HepG2 (cell line): ENCODE measurements at regions not wholly inside any gene's neighbourhood (a gene's known extent, or its start where the extent isn't known, plus 50 kb on each side); places are given as distances from the start of the nearest gene placed in this dataset.

Source experiments
- HOXD1 ChIP-seq: sonication (generic); formaldehyde crosslinking; IDR thresholded peaks from 2 replicates; pipeline ENCODE4 v1.5.0; 2020; ENCODE audit warnings: missing genetic modification reagents
- TF ChIP-seq, protein P1 (sequence below): sonication (generic); formaldehyde crosslinking; IDR thresholded peaks from 2 replicates; pipeline ENCODE4 v1.4.0; 2020; ENCODE audit warnings: missing genetic modification reagents

DNA sequence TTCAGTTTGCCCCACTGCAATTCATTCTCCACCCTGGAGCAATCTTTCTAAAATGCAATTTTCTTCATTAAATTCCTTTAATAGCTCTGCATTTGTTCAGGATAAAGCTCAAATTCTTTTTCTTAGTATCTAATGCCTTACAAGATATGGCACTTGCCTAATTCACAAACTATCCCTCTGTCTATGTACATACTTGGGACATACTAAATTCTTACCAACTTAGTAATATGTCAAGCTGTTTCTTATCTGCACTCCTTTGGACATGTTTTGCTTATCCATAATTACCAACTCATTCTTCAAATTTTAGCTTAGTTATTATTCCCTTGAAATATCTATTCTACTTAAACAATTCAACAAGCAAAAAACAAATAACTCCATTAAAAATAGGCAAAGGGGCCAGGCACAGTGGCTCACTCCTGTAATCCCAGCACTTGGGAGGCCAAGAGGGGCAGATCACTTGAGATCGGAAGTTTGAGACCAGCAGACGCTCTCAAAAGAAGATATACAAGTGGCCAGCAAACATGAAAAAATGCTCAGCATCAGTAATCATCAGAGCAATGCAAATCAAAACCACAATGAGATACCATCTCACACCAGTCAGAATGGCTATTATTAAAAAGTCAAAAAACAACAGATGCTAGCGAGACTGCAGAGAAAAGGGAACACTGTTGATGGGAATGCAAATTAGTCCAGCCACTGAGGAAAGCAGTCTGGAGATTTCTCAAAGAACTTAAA lies 96.9 kb downstream of the FAM76B start:
- TF ChIP-seq HOXD1 (CRISPR knock-in tag): no peak
- TF ChIP-seq, protein P1, sequence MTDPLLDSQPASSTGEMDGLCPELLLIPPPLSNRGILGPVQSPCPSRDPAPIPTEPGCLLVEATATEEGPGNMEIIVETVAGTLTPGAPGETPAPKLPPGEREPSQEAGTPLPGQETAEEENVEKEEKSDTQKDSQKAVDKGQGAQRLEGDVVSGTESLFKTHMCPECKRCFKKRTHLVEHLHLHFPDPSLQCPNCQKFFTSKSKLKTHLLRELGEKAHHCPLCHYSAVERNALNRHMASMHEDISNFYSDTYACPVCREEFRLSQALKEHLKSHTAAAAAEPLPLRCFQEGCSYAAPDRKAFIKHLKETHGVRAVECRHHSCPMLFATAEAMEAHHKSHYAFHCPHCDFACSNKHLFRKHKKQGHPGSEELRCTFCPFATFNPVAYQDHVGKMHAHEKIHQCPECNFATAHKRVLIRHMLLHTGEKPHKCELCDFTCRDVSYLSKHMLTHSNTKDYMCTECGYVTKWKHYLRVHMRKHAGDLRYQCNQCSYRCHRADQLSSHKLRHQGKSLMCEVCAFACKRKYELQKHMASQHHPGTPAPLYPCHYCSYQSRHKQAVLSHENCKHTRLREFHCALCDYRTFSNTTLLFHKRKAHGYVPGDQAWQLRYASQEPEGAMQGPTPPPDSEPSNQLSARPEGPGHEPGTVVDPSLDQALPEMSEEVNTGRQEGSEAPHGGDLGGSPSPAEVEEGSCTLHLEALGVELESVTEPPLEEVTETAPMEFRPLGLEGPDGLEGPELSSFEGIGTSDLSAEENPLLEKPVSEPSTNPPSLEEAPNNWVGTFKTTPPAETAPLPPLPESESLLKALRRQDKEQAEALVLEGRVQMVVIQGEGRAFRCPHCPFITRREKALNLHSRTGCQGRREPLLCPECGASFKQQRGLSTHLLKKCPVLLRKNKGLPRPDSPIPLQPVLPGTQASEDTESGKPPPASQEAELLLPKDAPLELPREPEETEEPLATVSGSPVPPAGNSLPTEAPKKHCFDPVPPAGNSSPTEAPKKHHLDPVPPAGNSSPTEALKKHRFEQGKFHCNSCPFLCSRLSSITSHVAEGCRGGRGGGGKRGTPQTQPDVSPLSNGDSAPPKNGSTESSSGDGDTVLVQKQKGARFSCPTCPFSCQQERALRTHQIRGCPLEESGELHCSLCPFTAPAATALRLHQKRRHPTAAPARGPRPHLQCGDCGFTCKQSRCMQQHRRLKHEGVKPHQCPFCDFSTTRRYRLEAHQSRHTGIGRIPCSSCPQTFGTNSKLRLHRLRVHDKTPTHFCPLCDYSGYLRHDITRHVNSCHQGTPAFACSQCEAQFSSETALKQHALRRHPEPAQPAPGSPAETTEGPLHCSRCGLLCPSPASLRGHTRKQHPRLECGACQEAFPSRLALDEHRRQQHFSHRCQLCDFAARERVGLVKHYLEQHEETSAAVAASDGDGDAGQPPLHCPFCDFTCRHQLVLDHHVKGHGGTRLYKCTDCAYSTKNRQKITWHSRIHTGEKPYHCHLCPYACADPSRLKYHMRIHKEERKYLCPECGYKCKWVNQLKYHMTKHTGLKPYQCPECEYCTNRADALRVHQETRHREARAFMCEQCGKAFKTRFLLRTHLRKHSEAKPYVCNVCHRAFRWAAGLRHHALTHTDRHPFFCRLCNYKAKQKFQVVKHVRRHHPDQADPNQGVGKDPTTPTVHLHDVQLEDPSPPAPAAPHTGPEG: no peak
